CD4-positive, CD25-positive, alpha-beta regulatory T cell (primary cell): ENCODE measurements at regions not wholly inside any gene's neighbourhood (a gene's known extent, or its start where the extent isn't known, plus 50 kb on each side); places are given as distances from the start of the nearest gene placed in this dataset.

Experiments used
- ATAC-seq, 2 donors: fragments of 150-1000 bp; cut with Tn5 transposase; one replicate each; pipeline ENCODE4 v1.10.0; 2021; ENCODE audit warnings: low read depth in 2 of 2, moderate number of reproducible peaks in 2 of 2, moderate library complexity in 1 of 2
- DNase-seq, 3 donors: peaks; one replicate each; pipeline versions ENCODE4 v3.0.0 to v3.0.0-alpha.2; 2012 to 2022; ENCODE audit warnings: mixed read lengths in 1 of 3
- H3K27ac ChIP-seq: one replicate; pipeline ENCODE4 v1.7.0; 2013; ENCODE audit warnings: mild to moderate bottlenecking, low read length; ENCODE audit not compliant: insufficient read depth, poor library complexity, severe bottlenecking
- H3K27me3 ChIP-seq: one replicate; pipeline ENCODE4 v1.7.0; 2013; ENCODE audit warnings: low read length; ENCODE audit not compliant: control insufficient read depth, insufficient read depth
- H3K36me3 ChIP-seq: one replicate; pipeline ENCODE4 v1.7.0; 2013; ENCODE audit warnings: mild to moderate bottlenecking, low read length, moderate library complexity; ENCODE audit not compliant: control insufficient read depth, insufficient read depth
- H3K4me1 ChIP-seq: 2 replicates; pipeline ENCODE4 v1.7.0; 2013; ENCODE audit warnings: mild to moderate bottlenecking, low read length; ENCODE audit not compliant: insufficient read depth, control insufficient read depth, poor library complexity, severe bottlenecking
- H3K4me3 ChIP-seq: one replicate; pipeline ENCODE4 v1.7.0; 2013; ENCODE audit warnings: low read depth, mild to moderate bottlenecking, low read length, moderate library complexity
- H3K9me3 ChIP-seq, 2 experiments: 1 replicate in 1 of 2; 2 replicates in 1 of 2; pipeline ENCODE4 v1.7.0; 2013; ENCODE audit warnings: low read length in 2 of 2, mild to moderate bottlenecking in 1 of 2, moderate library complexity in 1 of 2; ENCODE audit not compliant: control insufficient read depth in 2 of 2
- H3K27ac Mint-ChIP-seq, 3 donors: one replicate each; pipeline ENCODE4 v1.8.0; 2020 to 2022; ENCODE audit warnings: mild to moderate bottlenecking in 3 of 3, mixed read lengths in 3 of 3, moderate library complexity in 2 of 3
- H3K27me3 Mint-ChIP-seq: one replicate; pipeline ENCODE4 v1.8.0; 2022; ENCODE audit warnings: mild to moderate bottlenecking, mixed read lengths
- H3K36me3 Mint-ChIP-seq: one replicate; pipeline ENCODE4 v1.8.0; 2020; ENCODE audit warnings: mixed read lengths
- H3K4me1 Mint-ChIP-seq, 4 donors: one replicate each; pipeline ENCODE4 v1.8.0; 2020 to 2022; ENCODE audit warnings: mixed read lengths in 4 of 4, mild to moderate bottlenecking in 1 of 4
- H3K4me3 Mint-ChIP-seq, 4 donors: one replicate each; pipeline ENCODE4 v1.8.0; 2020 to 2022; ENCODE audit warnings: mild to moderate bottlenecking in 4 of 4, mixed read lengths in 4 of 4, moderate library complexity in 3 of 4
- H3K9me3 Mint-ChIP-seq, 7 donors: one replicate each; pipeline ENCODE4 v1.8.0; 2020 to 2022; ENCODE audit warnings: mixed read lengths in 7 of 7, mild to moderate bottlenecking in 3 of 7, moderate library complexity in 2 of 7

DNA sequence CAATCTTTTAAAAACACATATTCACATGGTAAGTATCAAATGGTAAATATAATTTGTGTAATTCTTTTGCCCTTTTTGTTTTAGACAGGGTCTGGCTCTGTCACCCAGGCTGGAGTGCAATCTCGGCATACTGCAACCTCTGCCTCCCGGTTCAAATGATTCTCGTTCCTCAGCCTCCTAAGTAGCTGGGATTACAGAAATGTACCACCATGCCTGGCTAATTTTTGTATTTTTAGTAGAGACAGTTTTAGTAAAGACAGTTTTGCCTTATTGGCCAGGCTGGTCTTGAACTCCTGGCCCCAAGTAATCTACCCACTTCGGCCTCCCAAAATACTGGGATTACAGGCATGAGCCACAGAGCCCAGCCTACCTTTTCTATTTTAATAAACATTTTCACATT is 182.2 kb downstream of the MYCN start:
- Histone ChIP-seq H3K36me3 (no peaks in the 10 kb centered on the region), H3K27ac (no peak overlapping the region), H3K4me1 (no peaks in the 10 kb centered on the region), H3K9me3 (no peaks in the 10 kb centered on the region), H3K27me3 (no peaks in the 10 kb centered on the region), H3K4me3 (no peak overlapping the region)
- Mint-ChIP-seq H3K27me3 (no peaks in the 10 kb centered on the region), H3K4me1 (no peaks in the 10 kb centered on the region), H3K36me3 (no peaks in the 10 kb centered on the region), H3K9me3 (peaks cover 0 to 3% (median 0%) of the 10 kb centered on the region in 7 donors), H3K4me3 (no peak overlapping the region), H3K27ac (no peak overlapping the region)
- ATAC-seq (no peak), DNase-seq (no peak)

GRCh38 chr2:16121986-16122390 is 181.6 kb downstream of the MYCN start:
- Mint-ChIP-seq H3K27ac (no peak overlapping the region), H3K9me3 (peaks cover 0 to 3% (median 0%) of the 10 kb centered on the region in 7 donors), H3K27me3 (no peaks in the 10 kb centered on the region), H3K4me3 (no peak overlapping the region), H3K4me1 (no peaks in the 10 kb centered on the region), H3K36me3 (no peaks in the 10 kb centered on the region)
- Histone ChIP-seq H3K27me3 (no peaks in the 10 kb centered on the region), H3K4me1 (no peaks in the 10 kb centered on the region), H3K27ac (no peak overlapping the region), H3K36me3 (no peaks in the 10 kb centered on the region), H3K4me3 (no peak overlapping the region), H3K9me3 (no peaks in the 10 kb centered on the region)
- ATAC-seq (no peak), DNase-seq (no peak)

GRCh38 chr2:16121231-16121985 is 181.1 kb downstream of the MYCN start:
- H3K4me1 Mint-ChIP-seq, result no peaks in the 10 kb centered on the region
- H3K27ac Mint-ChIP-seq, result no peak overlapping the region
- peaks cover 0 to 2% (median 0%) of the 10 kb centered on the region in 7 donors for H3K9me3 Mint-ChIP-seq

DNA sequence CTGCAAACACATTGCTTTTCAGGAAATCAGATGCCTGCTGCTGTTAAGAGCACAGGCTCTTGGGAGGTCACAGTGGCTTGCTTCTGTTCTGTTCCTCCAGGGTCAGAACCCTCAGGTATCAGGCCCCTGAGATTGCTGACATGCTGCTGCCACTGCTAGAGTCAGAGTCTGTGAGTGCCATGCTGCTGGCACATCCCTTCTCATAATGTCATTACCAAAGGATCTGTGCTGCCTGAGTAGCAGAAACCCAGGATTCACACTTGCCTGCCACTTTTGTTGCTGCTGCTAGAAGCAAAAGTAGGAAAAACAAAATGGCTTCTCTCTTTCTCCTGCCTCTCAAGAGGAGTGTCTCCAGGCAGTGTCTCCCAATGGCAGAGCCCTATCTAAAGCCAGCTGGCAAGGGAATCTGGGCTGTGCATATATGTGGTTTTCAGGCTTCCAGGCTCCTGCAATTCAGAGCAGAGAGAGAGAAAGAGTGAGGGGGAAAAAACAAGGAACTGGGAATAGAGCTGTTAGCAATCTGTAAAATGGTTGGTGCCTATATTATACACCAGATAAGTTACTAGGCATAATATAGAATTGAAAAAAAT is 180.3 kb downstream of the MYCN start:
- peaks cover 0 to 2% (median 0%) of the 10 kb centered on the region in 7 donors for H3K9me3 Mint-ChIP-seq
- H3K4me3 Mint-ChIP-seq, result no peak overlapping the region
- H3K9me3 ChIP-seq, result no peaks in the 10 kb centered on the region
- H3K27ac ChIP-seq, result no peak overlapping the region
- no peaks in the 10 kb centered on the region for H3K27me3 Mint-ChIP-seq
- H3K4me1 Mint-ChIP-seq, result no peaks in the 10 kb centered on the region
- no peak for ATAC-seq
- no peaks in the 10 kb centered on the region for H3K36me3 ChIP-seq
- no peaks in the 10 kb centered on the region for H3K27me3 ChIP-seq
- H3K4me3 ChIP-seq, result no peak overlapping the region
- DNase-seq, result no peak
- H3K4me1 ChIP-seq, result no peaks in the 10 kb centered on the region
- H3K27ac Mint-ChIP-seq, result no peak overlapping the region
- H3K36me3 Mint-ChIP-seq, result no peaks in the 10 kb centered on the region

More at GRCh38 chr2:16121231-16121985, 181.1 kb downstream of the MYCN start:
- no peaks in the 10 kb centered on the region for H3K27me3 Mint-ChIP-seq
- Histone ChIP-seq H3K36me3 (no peaks in the 10 kb centered on the region), H3K27ac (no peak overlapping the region), H3K27me3 (no peaks in the 10 kb centered on the region), H3K9me3 (no peaks in the 10 kb centered on the region), H3K4me3 (no peak overlapping the region), H3K4me1 (no peaks in the 10 kb centered on the region)
- no peak overlapping the region for H3K4me3 Mint-ChIP-seq
- no peak for DNase-seq
- ATAC-seq, result no peak
- H3K36me3 Mint-ChIP-seq, result no peaks in the 10 kb centered on the region

GRCh38 chr2:16119741-16120140 is 179.4 kb downstream of the MYCN start:
- DNase-seq (no peak), ATAC-seq (no peak)
- Mint-ChIP-seq H3K27me3 (no peaks in the 10 kb centered on the region), H3K36me3 (no peaks in the 10 kb centered on the region), H3K4me1 (no peaks in the 10 kb centered on the region), H3K27ac (no peak overlapping the region), H3K9me3 (peaks cover 0 to 2% (median 0%) of the 10 kb centered on the region in 7 donors), H3K4me3 (no peak overlapping the region)
- Histone ChIP-seq H3K4me3 (no peak overlapping the region), H3K27me3 (no peaks in the 10 kb centered on the region), H3K4me1 (no peaks in the 10 kb centered on the region), H3K36me3 (no peaks in the 10 kb centered on the region), H3K27ac (no peak overlapping the region), H3K9me3 (no peaks in the 10 kb centered on the region)

GRCh38 chr2:16118611-16119590 is 178.6 kb downstream of the MYCN start:
- DNase-seq (no peak), ATAC-seq (no peak)
- H3K4me3 Mint-ChIP-seq, result no peak overlapping the region
- H3K4me1 ChIP-seq, result no peaks in the 10 kb centered on the region
- no peaks in the 10 kb centered on the region for H3K36me3 Mint-ChIP-seq
- H3K27me3 ChIP-seq, result no peaks in the 10 kb centered on the region
- H3K27me3 Mint-ChIP-seq, result no peaks in the 10 kb centered on the region
- no peaks in the 10 kb centered on the region for H3K36me3 ChIP-seq
- H3K27ac Mint-ChIP-seq, result no peak overlapping the region
- peaks cover 0 to 2% (median 0%) of the 10 kb centered on the region in 7 donors for H3K9me3 Mint-ChIP-seq
- H3K9me3 ChIP-seq, result no peaks in the 10 kb centered on the region
- no peak overlapping the region for H3K27ac ChIP-seq
- H3K4me3 ChIP-seq, result no peak overlapping the region
- H3K4me1 Mint-ChIP-seq, result no peaks in the 10 kb centered on the region

DNA sequence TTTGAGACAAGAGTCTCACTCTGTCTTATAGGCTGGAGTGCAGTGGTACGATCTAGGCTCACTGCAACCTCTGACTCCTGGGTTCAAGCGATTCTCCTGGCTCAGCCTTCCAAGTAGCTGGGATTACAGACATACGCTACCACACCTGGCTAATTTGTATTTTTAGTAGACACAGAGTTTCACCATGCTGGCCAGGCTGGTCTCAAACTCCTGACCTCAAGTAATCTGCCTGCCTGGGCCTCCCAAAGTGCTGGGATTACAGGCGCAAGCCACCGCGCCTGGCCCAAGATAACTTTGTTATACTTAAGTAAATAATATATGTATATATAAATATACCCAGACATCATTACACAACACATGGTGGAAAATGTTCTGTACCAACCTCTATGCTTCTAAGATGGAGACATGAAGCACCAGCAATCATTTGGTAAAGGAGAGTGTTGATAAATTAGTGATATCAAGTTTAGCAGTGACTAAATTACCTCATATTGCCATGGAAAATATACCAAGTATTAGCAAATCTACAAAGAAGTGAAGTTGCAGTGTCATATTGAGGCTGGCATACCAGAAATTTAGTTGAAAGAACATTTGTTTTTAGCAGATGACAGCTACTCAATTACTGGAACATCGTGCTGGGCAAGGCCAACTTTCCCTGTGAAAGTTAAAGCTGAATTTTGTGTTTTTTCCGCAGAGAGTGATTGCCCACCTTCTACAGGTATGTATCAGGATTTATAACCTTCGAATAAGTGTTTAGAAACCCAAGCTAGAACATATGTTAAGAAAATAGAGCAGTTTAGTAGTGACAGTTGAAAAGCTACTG is 177.7 kb downstream of the MYCN start:
- Histone ChIP-seq H3K27ac (no peak overlapping the region), H3K4me3 (no peak overlapping the region), H3K27me3 (no peaks in the 10 kb centered on the region), H3K36me3 (no peaks in the 10 kb centered on the region), H3K4me1 (no peaks in the 10 kb centered on the region), H3K9me3 (no peaks in the 10 kb centered on the region)
- Mint-ChIP-seq H3K4me1 (no peaks in the 10 kb centered on the region), H3K9me3 (peaks cover 0 to 2% (median 0%) of the 10 kb centered on the region in 7 donors), H3K4me3 (no peak overlapping the region), H3K36me3 (no peaks in the 10 kb centered on the region), H3K27ac (no peak overlapping the region), H3K27me3 (no peaks in the 10 kb centered on the region)
- no peak for ATAC-seq
- no peak for DNase-seq
